GM18511 (cell line): ENCODE measurements at regions not wholly inside any gene's neighbourhood (a gene's known extent, or its start where the extent isn't known, plus 50 kb on each side); places are given as distances from the start of the nearest gene placed in this dataset.

Source experiments
- ATAC-seq: cut with Tn5 transposase; IDR thresholded peaks from one replicate; pipeline ENCODE4 v1.9.1; 2021; ENCODE audit warnings: mild to moderate bottlenecking, moderate library complexity; ENCODE audit not compliant: unreplicated experiment

DNA sequence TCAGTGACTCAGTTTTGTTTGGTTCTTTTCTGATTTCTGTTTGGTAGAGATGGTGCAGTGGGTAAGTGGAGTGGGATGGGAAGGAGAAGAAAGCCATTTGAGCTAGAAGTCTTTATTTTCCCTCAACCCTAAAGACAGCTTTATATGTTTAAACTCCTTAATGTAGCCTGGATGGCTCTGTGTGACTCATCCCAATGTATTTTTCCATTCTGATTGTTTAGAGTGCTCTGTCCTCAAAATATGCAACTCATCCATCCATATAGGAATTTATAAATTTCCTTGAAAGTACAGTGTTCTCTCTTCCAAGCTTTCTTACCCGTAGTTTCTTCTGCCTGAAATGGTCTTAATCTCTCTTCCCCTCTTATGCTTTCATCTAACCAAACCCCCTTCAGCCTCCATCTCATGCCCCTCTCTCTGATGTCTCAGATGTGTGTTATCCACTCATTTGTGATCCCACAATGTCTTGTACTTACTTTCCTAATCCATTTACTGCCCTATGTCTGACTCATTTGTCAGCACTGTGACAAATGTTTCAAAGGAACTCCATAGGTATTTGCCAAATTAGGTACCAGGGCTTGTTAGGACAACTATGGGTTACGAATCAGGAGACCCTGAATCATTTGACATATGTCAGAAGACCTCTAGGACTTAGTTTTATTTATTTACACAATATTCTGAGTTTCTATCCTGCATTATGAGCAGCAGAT lies 217.5 kb upstream of the SGCD start:
- no peak for ATAC-seq

DNA sequence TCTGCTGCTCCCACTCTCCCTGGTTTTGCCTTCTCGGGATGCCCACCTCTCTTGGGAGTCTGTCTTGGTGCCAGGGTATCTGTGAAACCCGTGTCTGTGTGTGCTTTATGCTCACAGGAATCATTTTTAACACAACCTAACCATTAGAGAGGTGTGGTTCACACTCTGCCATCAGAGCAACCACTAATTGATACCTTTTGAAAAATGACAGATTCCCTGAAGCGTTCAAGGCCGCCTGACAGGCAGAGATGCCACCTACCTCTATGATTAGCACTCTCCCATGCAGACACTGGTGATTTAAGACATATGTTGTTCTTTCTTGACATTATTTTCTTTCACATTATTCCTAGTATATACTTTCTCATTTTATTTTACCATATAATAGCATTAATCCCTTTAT lies 207.3 kb upstream of the SGCD start:
- no peak for ATAC-seq

DNA sequence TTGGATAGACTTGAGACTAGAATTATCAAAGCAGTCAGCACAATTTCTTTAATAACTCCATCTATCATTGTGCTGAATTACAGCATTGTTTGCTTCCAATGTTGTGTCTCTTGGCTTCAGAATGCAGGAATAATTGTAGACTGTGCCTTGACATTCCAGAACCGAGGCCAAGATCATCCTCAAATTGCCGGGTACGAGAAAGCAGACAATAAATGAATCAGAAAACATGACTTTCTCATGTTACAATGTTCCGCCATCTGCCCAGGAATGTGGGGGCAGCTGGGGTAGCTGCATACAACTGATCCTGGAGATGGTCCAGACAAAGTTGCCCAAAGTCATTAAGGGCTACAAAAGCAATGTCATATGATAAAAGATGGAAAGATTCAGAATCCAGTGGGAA lies 206.2 kb upstream of the SGCD start:
- no peak for ATAC-seq

DNA sequence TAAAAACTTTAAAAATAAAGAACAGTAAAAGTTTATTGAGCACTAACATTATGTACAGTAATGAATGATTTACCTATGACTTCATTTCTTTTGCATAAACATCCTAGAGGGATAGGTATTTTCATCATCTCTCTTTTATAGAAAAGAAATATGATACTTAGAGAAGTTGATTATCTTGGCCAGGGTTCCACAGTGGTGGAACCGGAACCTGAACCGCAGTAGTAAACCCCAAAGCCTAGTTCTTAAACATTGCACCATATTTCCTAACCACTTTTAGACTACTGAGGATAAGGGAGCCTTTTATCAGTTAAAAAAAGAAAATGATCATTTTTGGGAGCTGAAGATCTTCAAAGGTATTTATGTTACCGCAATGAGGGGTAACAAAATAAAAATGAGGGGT lies 205.7 kb upstream of the SGCD start:
- no peak for ATAC-seq

DNA sequence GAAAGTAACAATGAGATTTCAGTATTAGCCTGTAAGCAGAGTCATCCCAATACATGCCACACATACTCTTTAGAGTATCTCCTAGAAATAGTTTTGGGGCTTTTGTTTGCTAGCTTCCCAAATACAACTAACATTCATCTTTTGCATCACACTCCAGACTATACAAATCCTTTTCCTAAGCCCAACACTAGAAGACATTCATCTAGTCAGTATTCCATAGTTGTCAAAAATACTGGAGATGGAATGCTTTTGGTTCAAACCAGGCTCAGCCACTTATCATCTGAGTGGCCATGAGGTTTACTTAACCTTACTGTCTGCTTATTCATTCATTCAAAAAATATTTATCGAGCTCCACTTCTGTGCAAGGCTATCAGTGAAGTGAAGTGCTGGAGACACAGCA lies 205.1 kb upstream of the SGCD start:
- ATAC-seq = no peak

DNA sequence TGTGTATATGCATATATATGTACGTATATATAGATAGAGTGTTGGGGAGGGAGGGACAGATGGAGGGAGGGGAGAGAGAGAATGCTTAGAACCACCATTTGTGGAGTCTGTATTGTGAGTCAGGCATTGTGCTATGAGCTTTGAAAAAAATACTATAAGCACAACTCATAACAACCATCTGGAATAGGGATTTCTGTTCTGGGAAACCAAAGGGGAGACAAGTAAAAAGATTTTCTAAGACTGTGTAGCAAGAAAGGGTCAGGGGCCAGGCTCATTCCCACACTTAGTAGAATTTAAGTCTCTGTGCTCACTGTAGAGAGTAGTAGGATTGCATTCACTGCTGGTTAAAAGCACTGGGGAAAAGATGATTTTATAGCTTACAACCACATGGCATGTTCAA lies 202.3 kb upstream of the SGCD start:
- ATAC-seq = no peak

DNA sequence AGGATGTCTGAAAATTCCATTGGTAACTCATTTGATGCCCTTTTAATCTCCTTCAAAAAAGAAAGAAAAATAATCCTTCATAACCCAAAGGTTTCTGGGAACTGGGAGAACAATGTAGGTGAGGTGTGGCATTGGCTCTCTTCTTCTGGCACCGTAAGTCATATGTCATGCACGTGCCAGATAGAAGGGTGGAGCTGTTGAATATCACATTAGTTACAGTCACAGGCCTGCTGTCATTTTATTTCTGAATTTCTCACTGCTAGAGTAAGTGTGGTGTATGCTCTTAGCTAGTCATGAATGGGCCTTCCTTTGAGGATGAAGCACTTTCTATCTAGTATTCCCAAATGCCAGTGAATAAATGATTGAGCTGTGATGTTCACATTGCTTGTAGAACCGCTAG lies 201.8 kb upstream of the SGCD start:
- no peak for ATAC-seq

DNA sequence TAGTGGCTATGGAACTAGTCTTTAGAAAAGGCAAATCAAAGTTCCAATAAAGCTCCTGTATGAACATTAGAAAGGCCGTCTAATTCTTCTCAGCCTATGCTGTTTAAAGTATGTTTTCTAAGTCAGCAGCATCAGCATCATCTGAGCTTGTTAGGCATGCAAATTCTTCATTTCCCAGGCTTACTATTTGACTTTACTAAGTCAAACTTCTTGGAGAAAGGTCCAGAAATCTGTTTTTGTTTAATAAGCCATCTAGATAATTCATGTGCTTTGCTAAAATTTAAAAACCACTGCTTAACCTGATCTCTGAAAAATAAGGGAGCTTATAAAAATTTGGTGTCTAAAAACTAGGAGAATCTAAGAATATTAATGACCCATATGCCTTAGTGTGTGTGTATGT lies 200.2 kb upstream of the SGCD start:
- no peak for ATAC-seq

DNA sequence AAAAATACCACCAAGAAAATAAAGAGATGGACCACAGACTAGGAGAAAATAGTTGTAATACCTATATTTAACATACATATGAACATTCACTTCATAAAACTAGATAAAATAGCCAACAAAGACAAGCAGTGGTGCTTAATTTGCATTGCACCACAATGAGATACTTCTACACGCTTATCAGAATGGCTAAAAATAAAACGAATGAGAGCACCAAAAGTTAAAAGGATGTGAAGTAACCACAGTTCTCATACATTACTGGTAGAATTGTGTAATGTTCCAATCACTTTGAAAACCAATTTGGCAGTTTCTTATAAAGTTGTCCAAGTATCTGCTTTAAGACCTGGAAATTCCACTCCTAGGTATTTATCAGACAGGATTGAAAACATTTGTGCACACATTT lies 198.9 kb upstream of the SGCD start:
- ATAC-seq = no peak

DNA sequence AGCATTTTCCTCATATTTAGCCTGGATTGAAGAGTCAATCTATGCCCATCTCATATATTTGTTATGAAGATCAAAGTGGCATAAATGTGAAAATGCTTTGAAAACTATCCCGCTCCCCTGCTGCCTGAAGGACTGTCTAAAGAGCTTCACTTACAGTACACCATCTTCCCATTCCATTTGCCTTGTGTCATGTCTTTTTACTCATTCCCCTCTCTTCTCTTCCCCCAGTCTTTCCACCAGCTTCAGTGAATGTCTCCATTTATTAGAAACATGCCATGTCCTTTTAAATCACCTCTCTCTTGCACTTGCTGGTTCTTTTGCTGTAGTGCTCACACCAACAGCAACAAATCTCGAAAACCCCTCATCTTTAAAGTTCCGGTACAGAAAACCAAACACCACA lies 192.7 kb upstream of the SGCD start:
- no peak for ATAC-seq

DNA sequence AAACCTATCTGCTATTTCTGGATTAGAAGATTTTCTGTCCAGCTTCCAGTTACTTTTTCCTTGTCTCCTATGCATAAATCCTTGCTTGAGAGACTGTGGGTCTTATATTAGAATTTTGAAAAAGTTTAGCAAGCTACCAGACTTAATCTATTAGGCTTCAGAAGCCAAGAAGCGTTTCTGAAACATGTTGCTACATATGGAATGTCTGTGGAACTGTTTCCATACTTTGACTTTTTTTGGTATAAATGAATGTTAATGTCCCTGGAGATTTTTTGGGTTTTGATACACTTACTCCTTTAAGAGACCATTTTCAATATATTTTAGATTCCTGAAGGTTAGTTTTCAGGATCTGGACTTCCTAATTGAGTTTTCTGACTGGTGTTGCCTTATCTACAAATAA lies 191.4 kb upstream of the SGCD start:
- no peak for ATAC-seq

DNA sequence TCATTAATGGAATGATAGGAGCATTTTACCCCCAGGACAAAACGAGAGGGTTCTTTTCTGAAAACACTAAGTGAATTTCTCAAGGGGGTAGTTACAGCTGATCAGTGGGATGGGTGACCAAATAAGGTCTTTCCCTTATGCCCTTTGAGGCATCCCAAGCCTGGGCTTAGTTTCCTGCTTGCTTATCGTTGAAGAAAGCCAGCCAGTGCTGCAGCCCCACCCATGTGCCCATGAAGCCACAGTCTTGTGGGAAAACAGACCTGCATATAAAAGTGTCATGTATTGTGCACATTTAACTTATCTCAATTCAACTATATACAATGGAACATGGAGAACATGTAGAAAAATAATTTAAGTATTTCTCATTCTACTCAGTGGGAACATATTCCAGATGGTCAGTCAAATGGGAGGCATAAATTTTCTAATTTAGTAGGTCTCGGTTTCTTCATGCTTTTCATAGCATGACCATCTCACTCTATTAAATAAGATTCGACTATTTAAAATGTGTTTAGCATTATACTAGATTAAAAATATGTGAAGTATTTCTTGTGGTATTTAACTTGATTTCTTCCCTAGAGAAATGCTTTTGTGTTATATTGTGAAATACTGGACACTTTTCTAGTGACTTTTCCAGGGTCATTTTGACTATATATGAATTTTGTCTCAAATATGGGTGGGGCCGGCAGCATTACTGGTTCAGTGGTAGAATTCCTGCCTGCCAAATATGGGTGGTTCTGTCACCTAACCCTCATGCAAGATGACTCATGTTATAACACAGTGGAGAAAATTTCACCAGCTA lies 189.7 kb upstream of the SGCD start:
- no peak for ATAC-seq

DNA sequence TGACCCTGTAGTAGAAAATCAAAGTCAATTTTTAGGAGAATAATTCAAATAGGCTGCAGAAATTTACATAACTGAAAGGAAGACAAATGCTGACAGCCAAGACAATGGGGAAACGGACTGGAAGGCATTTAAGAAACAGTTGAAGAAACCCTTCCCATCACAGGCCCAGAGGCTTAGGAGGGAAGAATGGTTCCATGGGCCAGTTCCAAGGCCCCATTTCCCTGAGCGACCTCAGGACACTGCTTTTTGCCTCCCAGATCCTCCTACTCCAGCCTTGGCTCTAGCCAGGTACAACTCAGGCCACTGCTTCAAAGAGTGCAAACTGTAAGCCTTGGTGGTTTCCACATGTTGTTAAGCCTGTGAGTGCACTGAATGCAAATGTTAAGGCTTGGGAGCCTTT lies 184.1 kb upstream of the SGCD start:
- no peak for ATAC-seq

DNA sequence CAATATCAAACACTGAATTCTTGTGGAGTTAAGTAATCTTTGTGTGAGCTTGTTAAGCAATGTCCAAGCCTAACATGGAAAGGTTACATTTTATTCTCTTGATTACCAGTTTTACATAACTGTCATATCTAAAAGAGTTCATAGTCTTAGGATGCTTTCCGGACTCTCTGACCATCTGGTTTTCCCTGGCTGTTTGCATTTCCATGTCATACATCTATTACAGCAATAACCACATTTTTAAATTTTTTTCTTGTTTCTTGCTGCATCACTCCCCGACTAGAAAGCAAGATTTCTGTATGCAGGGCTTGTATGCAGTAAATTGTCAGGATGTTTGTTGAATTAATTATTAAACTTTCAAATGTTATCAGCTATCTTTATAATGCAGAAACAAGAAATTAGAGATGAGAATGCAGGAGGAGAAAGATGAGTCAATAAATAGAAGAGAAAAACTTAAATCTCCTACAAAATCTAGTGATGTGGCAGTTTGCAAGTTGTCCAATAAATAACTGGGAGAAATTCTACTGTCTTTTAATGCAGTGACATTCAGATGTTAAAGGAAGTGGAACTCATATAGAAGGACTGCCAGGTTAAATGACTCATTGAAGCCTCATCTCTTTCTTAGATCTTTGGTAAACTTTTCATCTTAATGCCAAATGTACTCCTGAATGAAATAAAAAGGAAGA lies 179.6 kb upstream of the SGCD start:
- no peak for ATAC-seq

DNA sequence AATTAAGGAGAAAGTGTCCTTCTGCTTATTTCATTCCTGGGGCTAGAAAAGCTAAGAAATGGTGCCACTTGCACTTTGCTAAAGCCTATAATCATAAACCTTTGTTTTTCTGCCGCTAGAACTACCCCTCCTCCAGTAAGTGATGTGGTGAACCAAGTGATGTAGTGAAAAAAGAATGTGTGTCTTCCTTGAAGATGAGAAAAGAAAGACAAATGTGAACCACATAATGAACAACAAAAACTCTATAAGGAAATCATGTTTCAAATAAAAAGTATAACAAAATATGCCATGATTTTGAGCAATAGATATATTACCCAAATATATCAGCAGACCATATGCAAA lies 179.0 kb upstream of the SGCD start:
- ATAC-seq = no peak

DNA sequence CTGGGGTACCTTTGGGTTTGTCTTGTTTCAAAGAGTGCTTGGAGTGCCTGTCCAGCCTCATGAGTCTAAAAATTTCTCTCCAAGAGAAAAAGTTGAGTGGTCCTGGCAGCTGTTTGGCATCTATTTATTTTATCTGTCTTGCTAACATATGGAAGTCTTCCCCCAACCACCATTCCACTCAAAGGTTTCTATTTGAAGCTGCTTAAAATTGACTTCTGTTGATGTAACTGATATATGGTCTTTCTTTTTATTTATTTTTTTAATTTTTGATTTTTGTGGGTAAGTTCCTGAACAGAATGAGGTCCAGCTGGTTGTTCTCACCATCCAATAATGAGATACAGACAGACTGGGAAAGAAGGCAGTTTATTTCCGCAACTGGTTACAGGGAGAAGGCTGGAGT lies 178.7 kb upstream of the SGCD start:
- ATAC-seq = no peak

DNA sequence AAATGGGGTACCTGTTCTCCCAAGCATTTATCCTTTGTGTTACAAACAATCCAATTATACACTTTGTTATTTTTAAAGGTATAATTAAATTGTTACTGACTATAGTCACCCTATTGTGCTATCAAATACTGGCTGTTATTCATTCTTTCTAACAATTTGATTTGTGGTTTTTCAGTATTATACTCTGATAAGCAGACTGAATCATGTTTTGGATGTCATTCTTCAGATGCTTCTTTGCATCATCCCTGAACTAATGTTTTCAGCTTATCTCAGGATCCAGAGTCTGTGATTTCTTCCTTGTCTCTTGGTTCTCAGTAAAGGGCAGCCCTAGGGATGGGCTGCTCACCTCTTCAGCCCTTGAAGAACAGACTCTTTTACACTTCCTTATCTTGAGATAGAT lies 177.8 kb upstream of the SGCD start:
- no peak for ATAC-seq

DNA sequence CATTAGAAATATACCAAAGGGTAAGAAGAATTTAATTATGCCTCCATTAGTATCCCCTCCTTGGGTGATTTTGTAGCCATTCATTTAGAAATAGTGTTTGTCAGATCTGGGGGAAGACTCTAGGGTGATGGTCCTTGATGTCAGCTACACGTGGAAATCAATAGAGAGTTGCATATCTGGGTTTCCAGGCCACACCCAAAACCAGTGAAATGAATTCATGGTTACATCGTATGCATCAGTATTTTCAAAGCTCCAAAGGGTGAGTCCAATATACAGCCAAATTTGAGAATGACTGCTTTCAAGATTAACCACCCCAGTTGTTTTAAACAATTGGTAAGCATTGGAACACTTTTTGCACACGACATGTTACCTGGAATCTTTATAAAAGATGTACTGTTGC lies 173.4 kb upstream of the SGCD start:
- no peak for ATAC-seq

DNA sequence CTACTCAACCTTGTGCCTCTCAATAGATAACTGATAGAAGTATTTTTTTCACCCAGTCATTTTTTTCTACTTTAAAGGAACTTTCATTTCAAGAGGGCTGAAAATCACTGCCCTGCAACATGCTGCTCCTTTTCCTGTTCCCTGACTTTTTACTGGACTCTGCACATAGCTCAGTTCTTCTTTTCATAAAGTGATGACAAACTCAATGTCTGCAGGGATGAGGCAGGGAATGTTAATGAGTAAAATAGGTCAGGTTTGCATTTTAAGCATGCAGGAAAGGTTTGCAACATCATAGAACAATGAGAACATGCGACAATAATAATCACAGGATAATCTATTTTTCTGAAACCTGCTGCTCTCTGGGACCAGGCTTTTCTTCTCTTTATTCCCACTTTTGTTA lies 172.2 kb upstream of the SGCD start:
- no peak for ATAC-seq

DNA sequence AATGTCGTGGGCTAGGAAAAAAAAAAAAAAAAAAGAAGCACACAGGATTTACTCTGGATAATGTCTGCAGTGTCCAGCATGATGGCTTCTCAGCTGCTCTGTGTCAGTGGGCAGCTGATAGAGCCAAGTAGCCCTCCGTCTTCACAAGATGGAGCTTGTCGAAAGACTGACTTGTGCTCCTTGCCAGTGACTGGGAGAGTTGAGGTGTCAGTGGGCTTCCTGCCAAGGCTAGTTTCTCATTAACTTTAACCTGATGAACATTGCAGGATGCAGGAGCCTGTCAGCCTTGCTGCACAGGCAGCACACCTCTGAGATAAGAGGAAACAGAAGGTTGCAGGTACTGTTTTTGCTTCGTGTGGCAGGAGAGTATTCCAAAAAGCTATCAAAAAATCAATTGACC lies 171.4 kb upstream of the SGCD start:
- no peak for ATAC-seq

DNA sequence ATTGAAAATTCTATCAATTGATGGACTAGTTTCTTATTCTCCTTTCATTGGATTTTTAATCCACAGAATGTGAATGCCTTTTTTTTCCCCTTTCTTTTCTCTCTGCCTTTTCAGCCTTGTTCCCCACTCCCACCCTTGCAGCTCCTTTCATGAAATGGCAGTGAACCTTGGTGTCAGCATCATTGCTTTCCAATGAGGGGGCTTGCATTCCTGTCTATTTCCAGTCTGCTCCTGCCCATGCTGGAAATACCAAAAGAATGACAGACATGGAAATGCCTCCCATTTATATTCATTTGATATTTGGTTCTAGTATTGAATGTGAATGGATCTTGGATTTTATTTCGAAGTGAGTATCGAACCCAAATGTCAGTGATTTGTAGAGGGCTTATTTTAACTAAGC lies 162.7 kb upstream of the SGCD start:
- no peak for ATAC-seq

DNA sequence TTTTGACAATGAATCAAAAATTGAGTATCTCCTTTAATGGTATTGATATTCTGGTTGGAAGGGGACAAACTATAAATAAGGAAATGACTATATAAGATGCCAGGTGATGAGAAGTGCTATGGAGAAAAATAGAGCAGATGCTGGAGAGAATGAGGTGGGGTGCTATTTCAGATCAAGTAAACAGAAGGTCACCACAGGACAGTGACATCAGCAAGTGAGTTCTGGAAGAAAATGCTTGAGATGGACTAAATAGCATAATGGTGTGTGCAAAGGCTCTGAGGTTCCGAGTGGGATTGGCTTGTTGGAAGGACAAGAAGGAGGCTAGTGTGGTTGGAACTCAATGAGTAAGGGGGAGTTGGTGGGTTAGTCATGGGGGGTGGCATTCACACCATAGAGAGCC lies 157.5 kb upstream of the SGCD start:
- ATAC-seq = no peak
